Endothelial cell of hepatic sinusoid (primary cell): ENCODE measurements at regions not wholly inside any gene's neighbourhood (a gene's known extent, or its start where the extent isn't known, plus 50 kb on each side); places are given as distances from the start of the nearest gene placed in this dataset.

ENCODE experiments used
- in situ Hi-C: cut with HindIII; loops from 2 replicates; pipeline ENCODE4 v1.10.0; 2017; ENCODE audit warnings: low sequenced_read_pairs

GRCh38 chr2:34901739-34902138, 1302.6 kb upstream of the FAM98A start:
- in situ Hi-C loops: no loop called here

GRCh38 chr2:34899079-34899478, 1300.0 kb upstream of the FAM98A start:
- in situ Hi-C loops: no loop called here

GRCh38 chr2:34892766-34893165, 1293.7 kb upstream of the FAM98A start:
- in situ Hi-C loops: no loop called here

GRCh38 chr2:34892256-34892655, 1293.2 kb upstream of the FAM98A start:
- in situ Hi-C loops: no loop called here

- in situ Hi-C loops: no loop called here
Observed at GRCh38 chr2:34875091-34875745, 1276.1 kb upstream of the FAM98A start.

- in situ Hi-C loops: no loop called here
Observed at GRCh38 chr2:34853646-34854045, 1254.5 kb upstream of the FAM98A start.

GRCh38 chr2:34851804-34852203, 1252.7 kb upstream of the FAM98A start:
- in situ Hi-C loops: no loop called here

- in situ Hi-C loops: no loop called here
Observed at GRCh38 chr2:34849827-34850226, 1250.7 kb upstream of the FAM98A start.

- in situ Hi-C loops: no loop called here
Observed at GRCh38 chr2:34848691-34849090, 1249.6 kb upstream of the FAM98A start.

- in situ Hi-C loops: no loop called here
Observed at GRCh38 chr2:34848132-34848531, 1249.0 kb upstream of the FAM98A start.

- in situ Hi-C loops: no loop called here
Observed at GRCh38 chr2:34844629-34845028, 1245.5 kb upstream of the FAM98A start.

GRCh38 chr2:34838408-34838807, 1239.3 kb upstream of the FAM98A start:
- in situ Hi-C loops: no loop called here

GRCh38 chr2:34836361-34836760, 1237.3 kb upstream of the FAM98A start:
- in situ Hi-C loops: no loop called here

- in situ Hi-C loops: no loop called here
Observed at GRCh38 chr2:34831096-34831495, 1232.0 kb upstream of the FAM98A start.

GRCh38 chr2:34828481-34828880, 1229.4 kb upstream of the FAM98A start:
- in situ Hi-C loops: no loop called here

GRCh38 chr2:34827398-34827797, 1228.3 kb upstream of the FAM98A start:
- in situ Hi-C loops: no loop called here

- in situ Hi-C loops: no loop called here
Observed at GRCh38 chr2:34825686-34826085, 1226.6 kb upstream of the FAM98A start.

GRCh38 chr2:34822616-34823015, 1223.5 kb upstream of the FAM98A start:
- in situ Hi-C loops: no loop called here

GRCh38 chr2:34815052-34815741, 1216.1 kb upstream of the FAM98A start:
- in situ Hi-C loops: no loop called here

- in situ Hi-C loops: no loop called here
Observed at GRCh38 chr2:34810456-34810855, 1211.4 kb upstream of the FAM98A start.

- in situ Hi-C loops: no loop called here
Observed at GRCh38 chr2:34808426-34808825, 1209.3 kb upstream of the FAM98A start.

GRCh38 chr2:34806891-34807290, 1207.8 kb upstream of the FAM98A start:
- in situ Hi-C loops: no loop called here

GRCh38 chr2:34806396-34806795, 1207.3 kb upstream of the FAM98A start:
- in situ Hi-C loops: no loop called here
